GM10266 (cell line): ENCODE measurements at regions not wholly inside any gene's neighbourhood (a gene's known extent, or its start where the extent isn't known, plus 50 kb on each side); places are given as distances from the start of the nearest gene placed in this dataset.
"Not testable (repeated sequence)": the region's sequence is repeated elsewhere in the genome, so short reads cannot be mapped to it uniquely, and the experiment has no call there.

ENCODE experiments used
- DNase-seq: peaks from one replicate; pipeline ENCODE4 v3.0.0; 2012; ENCODE audit errors: extremely low spot score
- TF ChIP-seq, protein P1 (sequence below): IDR thresholded peaks from 2 replicates; pipeline ENCODE4 v1.5.1; 2012; ENCODE audit warnings: mild to moderate bottlenecking, low read depth; ENCODE audit not compliant: control insufficient read depth, insufficient read depth; ENCODE audit errors: missing control alignments

DNA sequence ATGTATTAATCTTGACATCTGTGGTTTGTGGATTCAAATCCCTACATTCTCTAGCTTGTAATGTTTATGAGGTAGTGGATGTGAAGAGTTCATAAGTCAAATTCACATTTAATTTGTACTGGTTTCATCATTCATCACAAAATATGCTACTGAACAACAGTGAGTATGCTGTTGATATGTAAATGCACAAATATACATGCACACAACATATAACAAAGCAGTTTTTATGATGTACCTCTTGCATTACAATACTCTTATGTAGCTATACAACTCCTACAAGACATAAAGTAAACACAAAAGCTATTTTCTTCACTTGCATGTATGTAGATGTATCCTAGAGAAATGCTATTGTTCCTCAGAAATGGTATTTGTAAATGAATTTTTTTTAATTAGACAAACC lies 111.0 kb upstream of the ANTXRL start:
- no peak for DNase-seq
- TF ChIP-seq, protein P1, sequence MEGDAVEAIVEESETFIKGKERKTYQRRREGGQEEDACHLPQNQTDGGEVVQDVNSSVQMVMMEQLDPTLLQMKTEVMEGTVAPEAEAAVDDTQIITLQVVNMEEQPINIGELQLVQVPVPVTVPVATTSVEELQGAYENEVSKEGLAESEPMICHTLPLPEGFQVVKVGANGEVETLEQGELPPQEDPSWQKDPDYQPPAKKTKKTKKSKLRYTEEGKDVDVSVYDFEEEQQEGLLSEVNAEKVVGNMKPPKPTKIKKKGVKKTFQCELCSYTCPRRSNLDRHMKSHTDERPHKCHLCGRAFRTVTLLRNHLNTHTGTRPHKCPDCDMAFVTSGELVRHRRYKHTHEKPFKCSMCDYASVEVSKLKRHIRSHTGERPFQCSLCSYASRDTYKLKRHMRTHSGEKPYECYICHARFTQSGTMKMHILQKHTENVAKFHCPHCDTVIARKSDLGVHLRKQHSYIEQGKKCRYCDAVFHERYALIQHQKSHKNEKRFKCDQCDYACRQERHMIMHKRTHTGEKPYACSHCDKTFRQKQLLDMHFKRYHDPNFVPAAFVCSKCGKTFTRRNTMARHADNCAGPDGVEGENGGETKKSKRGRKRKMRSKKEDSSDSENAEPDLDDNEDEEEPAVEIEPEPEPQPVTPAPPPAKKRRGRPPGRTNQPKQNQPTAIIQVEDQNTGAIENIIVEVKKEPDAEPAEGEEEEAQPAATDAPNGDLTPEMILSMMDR, result no peak

DNA sequence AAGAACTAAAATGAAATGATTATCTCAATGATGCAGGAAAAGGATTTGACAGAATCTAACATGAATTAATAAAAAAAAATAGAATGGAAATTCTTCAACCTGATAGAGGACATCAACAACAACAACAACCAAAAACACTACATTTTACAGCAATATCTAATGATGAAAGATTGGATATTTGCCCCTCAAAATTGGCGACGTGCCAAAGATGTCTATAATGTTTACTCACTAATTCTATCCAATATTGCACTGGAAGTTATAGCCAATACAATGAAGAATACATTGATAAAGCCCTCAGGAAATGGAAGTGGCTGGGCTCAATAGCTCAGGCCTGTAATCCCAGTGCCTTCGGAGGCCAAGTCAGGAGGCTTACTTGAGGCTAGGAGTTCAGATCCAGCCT lies 99.4 kb upstream of the ANTXRL start:
- DNase-seq, result not testable (repeated sequence)

GRCh38 chr10:46197050-46197449 lies 89.7 kb upstream of the ANTXRL start:
- DNase-seq, result no peak
- TF ChIP-seq, protein P1, result no peak

- TF ChIP-seq, protein P1, result no peak
- DNase-seq, result no peak
Observed at GRCh38 chr10:46198516-46198915, 88.3 kb upstream of the ANTXRL start.

DNA sequence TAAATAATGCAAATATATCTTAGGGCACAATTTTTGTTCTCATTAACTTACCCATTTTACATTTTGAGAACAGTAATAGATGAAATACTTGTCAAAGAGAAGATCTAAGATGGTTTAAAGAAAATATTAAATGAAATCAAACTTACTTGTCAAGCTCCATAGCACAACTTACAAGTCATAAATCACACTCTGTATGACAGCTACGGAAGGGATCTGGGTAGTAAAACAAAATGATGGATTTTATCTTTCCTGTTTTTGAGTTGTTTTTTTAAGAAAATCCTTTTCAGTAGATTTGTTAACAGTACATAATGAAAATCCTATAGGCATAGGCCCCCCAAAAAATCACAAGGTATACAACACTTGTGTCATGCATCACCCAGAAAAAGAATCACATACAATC lies 84.4 kb upstream of the ANTXRL start:
- DNase-seq, result not testable (repeated sequence)

GRCh38 chr10:46204482-46205102 lies 82.2 kb upstream of the ANTXRL start:
- DNase-seq, result not testable (repeated sequence)

DNA sequence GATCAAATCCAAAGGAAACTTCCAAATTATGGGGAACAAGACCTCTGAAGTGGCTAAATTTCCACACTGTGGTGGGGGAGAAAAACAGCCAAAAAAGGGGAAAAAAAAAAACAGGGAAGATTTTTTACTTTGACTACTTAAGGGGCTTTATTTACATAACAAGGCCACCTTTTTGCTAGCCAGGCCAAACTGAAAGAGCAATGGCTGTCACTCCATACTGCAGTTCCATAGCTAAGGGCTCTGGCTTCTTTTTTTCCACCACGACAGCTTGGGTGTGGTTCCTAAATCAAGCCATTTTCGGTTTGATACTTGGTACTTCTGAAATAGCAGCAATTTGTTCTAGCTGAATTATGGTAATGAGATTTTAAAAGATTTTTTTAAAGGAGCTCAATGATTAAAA lies 76.4 kb upstream of the ANTXRL start:
- DNase-seq, result not testable (repeated sequence)

GRCh38 chr10:46215426-46215825 lies 71.4 kb upstream of the ANTXRL start:
- TF ChIP-seq, protein P1, result no peak
- DNase-seq, result no peak

GRCh38 chr10:46216003-46216634 lies 70.7 kb upstream of the ANTXRL start:
- DNase-seq, result peak; percentile 3
- TF ChIP-seq, protein P1, result no peak
